Stimulated activated CD8-positive, alpha-beta memory T cell treated with anti-CD3 and anti-CD28 coated beads, Interleukin-15, amount 100 ng/mL, for 1 hour (primary cell): ENCODE measurements at regions not wholly inside any gene's neighbourhood (a gene's known extent, or its start where the extent isn't known, plus 50 kb on each side); places are given as distances from the start of the nearest gene placed in this dataset.
"Not testable (repeated sequence)": the region's sequence is repeated elsewhere in the genome, so short reads cannot be mapped to it uniquely, and the experiment has no call there.

Experiments used
- DNase-seq: peaks from one replicate; pipeline ENCODE4 v3.0.0-alpha.2; 2020; ENCODE audit warnings: low read depth

DNA sequence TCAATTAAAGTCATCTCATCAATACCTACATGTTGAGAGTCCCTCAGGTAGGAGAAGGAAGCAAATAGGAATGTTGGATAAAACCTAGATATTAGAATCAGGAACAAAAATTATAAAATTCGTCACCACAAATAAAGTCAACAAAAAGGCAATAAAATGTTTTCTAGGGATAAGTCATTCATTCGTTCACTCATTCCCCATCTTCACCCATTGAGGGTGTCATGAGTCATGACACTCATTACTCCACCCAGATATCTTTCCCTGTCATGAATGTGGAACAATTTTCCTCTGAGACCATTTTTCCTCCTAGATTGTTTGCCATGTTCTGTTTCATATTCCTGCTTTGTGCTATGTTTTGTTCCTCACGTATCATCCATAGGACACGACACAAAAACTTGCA, 50.9 kb upstream of the OLIG3 start:
- DNase-seq: no peak

DNA sequence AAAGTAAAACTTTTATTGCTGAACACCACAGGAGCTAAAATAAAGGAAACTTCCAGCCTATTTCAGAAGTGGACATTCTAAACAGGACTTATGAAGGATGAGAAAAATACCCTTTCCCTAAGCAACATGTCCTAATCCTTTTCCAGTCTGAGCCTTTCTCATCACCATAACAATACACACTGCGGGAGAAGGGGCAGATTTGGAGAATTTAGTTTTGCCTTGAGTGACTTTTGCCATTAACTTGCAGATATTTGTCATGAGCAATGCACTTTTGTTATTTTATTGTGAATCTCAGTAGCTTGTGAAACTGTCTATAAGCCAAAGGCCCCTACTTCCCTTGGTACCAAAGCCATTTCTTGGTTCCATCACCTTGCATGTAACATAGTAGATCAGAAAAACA, 53.0 kb upstream of the OLIG3 start:
- DNase-seq: no peak

- no peak for DNase-seq
Measured at GRCh38 chr6:137547601-137548000, 53.4 kb upstream of the OLIG3 start.

DNA sequence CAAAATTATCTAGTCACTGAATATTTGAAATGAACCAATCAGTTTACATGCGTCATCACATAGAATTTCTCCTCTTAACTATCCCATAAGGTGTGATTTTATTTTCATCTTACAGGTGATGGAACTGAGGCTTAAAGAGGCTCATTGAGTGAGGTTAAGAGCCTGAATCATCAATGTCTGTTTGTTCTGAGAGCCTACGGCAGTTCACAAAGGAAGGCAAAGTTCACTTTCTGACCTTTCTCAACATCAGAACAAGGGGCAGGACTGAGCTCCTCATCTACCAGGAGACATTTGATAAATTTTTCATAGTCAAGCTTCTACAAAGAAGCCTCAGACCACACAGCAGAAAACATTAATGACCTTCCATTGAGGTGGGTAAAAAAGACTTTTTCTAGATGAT, 54.9 kb upstream of the OLIG3 start:
- DNase-seq: no peak

DNA sequence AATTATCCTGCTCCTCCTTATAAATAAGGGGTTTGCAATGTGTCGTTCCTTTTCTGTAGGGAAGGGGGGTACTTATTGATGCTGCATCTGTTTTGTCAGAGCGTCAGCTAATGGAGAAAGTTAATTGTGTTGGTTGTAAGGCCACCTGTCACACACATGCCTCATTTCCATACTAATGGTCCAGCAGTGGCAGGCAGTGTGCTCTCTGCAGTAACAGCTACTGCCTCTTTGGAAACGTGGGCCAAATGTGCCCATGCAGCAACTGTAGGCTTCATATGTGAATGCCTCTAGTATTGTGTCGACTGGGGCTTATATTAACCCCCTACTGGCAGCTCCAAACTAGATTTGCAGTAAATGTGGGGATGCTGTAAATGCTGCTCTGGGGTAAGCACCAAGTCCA, 56.3 kb upstream of the OLIG3 start:
- DNase-seq: no peak

- no peak for DNase-seq
Measured at GRCh38 chr6:137552146-137552545, 58.0 kb upstream of the OLIG3 start.

- DNase-seq: no peak
Measured at GRCh38 chr6:137552809-137553208, 58.6 kb upstream of the OLIG3 start.

GRCh38 chr6:137559521-137560183, 65.5 kb upstream of the OLIG3 start:
- DNase-seq: not testable (repeated sequence)

- DNase-seq: no peak
Measured at GRCh38 chr6:137560184-137560563, 66.0 kb upstream of the OLIG3 start.

DNA sequence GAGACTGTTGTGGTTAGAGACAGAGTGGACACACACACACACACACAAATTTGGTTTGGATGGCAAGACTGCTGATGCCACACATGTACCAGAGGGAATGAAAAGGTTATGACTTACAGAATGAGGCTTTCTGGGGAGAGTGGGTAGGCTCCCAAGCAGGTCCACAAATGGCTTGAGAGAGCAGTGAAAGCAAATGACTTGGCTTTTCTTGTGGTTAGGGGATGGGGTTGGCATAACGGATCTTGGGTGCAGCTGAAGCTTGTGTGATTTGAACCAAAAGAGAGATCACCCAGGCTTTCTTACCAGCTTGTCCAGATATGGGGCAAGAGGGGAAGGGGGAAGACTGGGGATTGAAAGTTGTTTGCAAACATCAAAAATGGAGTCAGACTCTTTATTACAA, 73.9 kb upstream of the OLIG3 start:
- no peak for DNase-seq

- DNase-seq: no peak
Measured at GRCh38 chr6:137570393-137570792, 76.2 kb upstream of the OLIG3 start.

DNA sequence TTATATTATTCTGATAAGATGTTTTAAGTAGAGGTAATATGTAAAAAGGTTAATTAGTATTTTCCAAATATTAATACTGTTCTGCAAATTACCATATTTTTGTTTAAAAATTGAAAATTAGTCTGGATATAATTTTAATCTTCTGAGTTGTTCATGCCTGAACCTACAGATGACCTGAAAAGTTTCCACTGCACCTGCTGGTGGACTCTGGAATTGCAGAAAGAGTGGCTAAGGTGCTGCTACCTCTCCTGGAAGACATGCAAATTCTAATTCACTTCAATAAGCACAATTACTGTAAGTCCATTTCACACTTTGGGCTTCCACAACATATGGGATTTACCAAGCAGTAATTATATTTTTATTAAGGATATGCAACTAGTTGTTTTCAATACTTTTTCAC, 77.7 kb upstream of the OLIG3 start:
- peak; percentile 59 for DNase-seq

DNA sequence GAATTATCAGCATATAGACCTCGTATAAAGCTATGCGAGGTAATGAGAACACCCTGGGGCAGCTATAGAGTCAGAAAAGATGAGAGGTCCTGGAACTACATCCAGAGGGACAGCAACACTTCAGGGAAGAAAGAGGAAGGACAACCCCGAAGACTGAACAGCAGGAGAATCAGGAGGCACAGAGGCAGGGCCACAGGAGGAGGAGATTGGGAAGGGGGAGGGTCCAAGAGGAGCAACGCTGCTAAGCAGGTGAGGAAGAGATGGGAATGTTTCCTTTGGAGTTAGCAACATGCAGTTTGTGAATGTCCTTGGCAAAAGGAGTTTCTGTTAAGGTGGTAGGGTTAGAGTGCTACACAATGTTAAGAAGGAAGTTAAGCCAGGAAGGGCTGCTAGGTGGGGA, 79.5 kb upstream of the OLIG3 start:
- no peak for DNase-seq

- DNase-seq: no peak
Measured at GRCh38 chr6:137579612-137580011, 85.4 kb upstream of the OLIG3 start.

DNA sequence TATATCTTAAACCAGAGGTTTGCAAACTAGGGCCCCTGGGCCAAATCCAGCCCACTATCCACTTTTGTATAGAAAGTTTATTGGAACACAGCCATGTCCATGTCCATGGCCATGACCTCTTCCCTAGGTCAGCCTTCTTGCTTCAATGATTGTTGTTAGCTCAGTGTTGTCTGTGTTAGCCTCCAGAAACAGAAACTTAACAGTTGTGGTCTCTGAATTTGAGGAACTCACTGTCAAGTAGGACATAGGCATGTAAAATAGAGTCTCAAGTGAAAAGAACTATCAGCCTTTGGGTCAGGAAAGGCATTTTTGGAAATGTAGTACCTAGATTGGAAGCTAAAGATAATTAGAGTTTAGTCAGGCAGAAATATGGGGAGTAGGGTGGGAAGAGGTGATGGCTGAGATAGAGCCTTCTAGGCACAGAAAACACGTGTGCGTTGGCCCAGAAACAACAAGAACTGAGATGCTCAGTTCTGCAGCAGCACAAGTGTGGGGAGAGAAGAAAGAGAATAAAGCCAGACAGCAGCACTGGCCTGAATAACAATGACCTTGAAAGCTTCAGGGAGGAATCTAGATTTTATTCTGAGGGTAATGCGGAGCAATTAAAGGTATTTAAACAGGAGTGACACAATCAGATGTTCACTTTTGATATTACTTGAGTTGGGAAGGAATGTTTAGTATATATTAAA, 87.0 kb upstream of the OLIG3 start:
- no peak for DNase-seq

- DNase-seq: not testable (repeated sequence)
Measured at GRCh38 chr6:137583519-137583918, 89.3 kb upstream of the OLIG3 start.

DNA sequence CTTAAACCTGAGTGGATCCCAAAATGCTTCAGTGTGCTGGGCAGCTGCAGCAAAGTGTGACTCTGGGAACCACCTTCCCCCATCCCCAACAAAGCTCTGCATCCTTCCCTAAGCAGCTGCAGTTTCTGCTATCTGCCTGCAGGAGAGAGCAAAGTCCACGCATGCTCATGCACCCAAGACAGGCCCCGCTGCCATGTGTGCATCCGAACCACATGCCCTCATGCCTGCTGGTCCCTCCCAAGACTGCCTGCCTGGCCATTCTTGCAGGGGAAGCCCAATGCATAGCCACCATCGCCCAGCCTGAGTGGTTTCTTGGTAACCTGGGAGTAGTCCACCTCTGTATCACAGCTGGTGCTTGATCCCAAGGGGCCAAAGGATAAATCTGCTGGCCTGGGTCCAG, 94.3 kb upstream of the OLIG3 start:
- no peak for DNase-seq

DNA sequence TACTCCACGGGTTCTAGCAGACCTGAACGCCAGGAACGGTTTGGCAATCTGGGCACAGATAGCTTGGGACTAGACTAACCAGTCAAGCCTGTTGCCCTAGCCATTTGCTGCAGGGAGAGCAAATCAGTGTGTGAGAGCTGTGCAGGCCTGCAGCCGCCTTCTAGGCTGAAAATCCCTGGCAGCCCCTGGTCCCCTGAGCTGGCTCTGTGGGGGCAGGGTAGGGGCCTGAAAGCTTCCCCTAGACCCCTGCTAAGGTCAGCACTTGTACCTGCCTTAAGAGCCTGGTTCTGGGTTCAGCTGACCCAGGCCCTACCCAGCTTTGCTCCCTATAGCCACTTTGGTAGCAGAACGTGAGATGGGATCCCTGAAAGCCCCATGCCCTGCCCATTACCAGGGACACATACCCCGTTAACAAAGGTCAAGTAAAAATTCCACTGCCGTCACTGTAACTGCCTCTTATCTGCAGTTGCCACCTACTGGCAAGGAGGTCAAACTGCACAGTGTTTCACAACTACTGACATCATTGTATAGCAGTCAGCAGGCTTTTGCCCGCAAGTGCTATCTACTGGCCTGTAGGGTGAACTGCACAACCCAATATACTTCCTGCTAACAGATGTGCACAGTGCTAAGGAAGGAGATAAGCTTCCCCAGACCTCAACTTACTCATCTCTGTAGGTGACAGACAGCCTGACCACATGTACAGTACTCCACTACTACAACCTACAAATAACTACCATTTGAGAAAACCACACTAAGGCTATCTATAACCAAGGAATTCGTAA, 95.1 kb upstream of the OLIG3 start:
- DNase-seq: peak; percentile 19

DNA sequence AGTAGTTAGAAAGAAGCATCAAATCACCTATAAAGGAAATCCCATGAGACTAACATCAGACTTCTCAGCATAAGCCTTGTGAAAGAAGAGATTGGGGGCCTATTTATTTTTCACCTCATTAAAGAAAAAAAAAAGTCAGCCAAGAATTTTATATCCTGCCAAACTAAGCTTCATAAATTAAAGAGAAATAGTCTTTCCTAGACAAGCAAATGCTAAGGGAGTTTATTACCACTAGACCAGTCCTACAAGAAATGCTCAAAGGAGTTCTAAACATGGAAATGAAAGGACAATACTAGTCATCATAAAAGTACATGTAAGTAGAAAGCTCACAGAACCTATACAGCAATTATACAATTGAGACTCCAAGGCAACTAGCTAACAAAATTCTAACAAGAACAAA, 96.5 kb upstream of the OLIG3 start:
- no peak for DNase-seq

- DNase-seq: no peak
Measured at GRCh38 chr6:137601471-137601870, 107.3 kb upstream of the OLIG3 start.

GRCh38 chr6:137602313-137603197, 108.4 kb upstream of the OLIG3 start:
- DNase-seq: no peak

GRCh38 chr6:137610702-137611101, 116.5 kb upstream of the OLIG3 start:
- DNase-seq: no peak
